Panc1 (cell line): ENCODE measurements at regions not wholly inside any gene's neighbourhood (a gene's known extent, or its start where the extent isn't known, plus 50 kb on each side); places are given as distances from the start of the nearest gene placed in this dataset.

ENCODE experiments used
- POLR2AphosphoS5 ChIP-seq: IDR thresholded peaks from 2 replicates; pipeline ENCODE4 v1.6.1; 2012; ENCODE audit warnings: mild to moderate bottlenecking, low read depth, low read length, moderate library complexity
- TF ChIP-seq, protein P1 (sequence below): fragments of 450-650 bp; IDR thresholded peaks from 2 replicates; pipeline ENCODE4 v1.5.1; 2017; ENCODE audit warnings: mild to moderate bottlenecking
- TF ChIP-seq, protein P2 (sequence below), 2 experiments: IDR thresholded peaks; 2 replicates each; pipeline ENCODE4 v1.6.1; 2011 to 2012; ENCODE audit warnings: low read depth in 2 of 2, control low read depth in 1 of 2, low read length in 1 of 2, mild to moderate bottlenecking in 1 of 2, moderate library complexity in 1 of 2; ENCODE audit not compliant: insufficient read depth in 1 of 2

DNA sequence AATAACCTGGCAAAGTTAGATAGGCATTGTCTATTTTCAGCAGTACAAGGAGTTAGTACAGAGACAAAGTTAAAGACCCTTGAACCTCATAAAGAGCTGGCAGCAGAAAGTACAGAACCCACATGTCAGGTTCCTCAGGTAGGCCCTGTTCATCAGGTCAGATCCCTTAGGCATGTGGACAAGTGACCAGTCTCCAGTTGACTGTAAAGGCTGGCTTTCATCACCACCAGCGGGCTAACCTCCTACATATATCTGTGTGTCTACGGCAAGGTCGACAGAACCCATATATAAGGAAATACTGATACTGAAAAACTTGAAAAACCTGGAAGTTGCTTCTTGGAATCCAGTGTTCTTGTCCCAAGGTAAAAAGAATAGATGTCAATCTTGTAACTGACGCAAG is 223.1 kb upstream of the SGK1 start:
- TF ChIP-seq, protein P1, sequence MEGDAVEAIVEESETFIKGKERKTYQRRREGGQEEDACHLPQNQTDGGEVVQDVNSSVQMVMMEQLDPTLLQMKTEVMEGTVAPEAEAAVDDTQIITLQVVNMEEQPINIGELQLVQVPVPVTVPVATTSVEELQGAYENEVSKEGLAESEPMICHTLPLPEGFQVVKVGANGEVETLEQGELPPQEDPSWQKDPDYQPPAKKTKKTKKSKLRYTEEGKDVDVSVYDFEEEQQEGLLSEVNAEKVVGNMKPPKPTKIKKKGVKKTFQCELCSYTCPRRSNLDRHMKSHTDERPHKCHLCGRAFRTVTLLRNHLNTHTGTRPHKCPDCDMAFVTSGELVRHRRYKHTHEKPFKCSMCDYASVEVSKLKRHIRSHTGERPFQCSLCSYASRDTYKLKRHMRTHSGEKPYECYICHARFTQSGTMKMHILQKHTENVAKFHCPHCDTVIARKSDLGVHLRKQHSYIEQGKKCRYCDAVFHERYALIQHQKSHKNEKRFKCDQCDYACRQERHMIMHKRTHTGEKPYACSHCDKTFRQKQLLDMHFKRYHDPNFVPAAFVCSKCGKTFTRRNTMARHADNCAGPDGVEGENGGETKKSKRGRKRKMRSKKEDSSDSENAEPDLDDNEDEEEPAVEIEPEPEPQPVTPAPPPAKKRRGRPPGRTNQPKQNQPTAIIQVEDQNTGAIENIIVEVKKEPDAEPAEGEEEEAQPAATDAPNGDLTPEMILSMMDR = no peak
- TF ChIP-seq POLR2AphosphoS5 = no peak
- TF ChIP-seq, protein P2, sequence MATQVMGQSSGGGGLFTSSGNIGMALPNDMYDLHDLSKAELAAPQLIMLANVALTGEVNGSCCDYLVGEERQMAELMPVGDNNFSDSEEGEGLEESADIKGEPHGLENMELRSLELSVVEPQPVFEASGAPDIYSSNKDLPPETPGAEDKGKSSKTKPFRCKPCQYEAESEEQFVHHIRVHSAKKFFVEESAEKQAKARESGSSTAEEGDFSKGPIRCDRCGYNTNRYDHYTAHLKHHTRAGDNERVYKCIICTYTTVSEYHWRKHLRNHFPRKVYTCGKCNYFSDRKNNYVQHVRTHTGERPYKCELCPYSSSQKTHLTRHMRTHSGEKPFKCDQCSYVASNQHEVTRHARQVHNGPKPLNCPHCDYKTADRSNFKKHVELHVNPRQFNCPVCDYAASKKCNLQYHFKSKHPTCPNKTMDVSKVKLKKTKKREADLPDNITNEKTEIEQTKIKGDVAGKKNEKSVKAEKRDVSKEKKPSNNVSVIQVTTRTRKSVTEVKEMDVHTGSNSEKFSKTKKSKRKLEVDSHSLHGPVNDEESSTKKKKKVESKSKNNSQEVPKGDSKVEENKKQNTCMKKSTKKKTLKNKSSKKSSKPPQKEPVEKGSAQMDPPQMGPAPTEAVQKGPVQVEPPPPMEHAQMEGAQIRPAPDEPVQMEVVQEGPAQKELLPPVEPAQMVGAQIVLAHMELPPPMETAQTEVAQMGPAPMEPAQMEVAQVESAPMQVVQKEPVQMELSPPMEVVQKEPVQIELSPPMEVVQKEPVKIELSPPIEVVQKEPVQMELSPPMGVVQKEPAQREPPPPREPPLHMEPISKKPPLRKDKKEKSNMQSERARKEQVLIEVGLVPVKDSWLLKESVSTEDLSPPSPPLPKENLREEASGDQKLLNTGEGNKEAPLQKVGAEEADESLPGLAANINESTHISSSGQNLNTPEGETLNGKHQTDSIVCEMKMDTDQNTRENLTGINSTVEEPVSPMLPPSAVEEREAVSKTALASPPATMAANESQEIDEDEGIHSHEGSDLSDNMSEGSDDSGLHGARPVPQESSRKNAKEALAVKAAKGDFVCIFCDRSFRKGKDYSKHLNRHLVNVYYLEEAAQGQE (IDR thresholded peaks at IDR 0.05; ENCODE audit: insufficient read depth in 1 of 2, low read depth in 2 of 2, low read length in 1 of 2) = no peak
